HepG2 (cell line): ENCODE measurements at regions not wholly inside any gene's neighbourhood (a gene's known extent, or its start where the extent isn't known, plus 50 kb on each side); places are given as distances from the start of the nearest gene placed in this dataset.

Experiments
- ATAC-seq: fragments of 200-7000 bp; cut with Tn5 transposase; 3 replicates; pipeline ENCODE4 v1.9.1; 2020; ENCODE audit warnings: mild to moderate bottlenecking, moderate library complexity
- BruUV-seq: library from RNA; stranded (reverse); fragments of 400-500 nt; replicated peaks from 2 replicates; lab custom pipeline; 2021; lab: Mats Ljungman, UMichigan
- CTCF ChIA-PET: fragments of 300-600 bp; formaldehyde crosslinking; extraction: SDS; loops from one replicate; lab custom pipeline; 2021; ENCODE audit warnings: low total read pairs, inconsistent platforms, low intra/inter-chr PET ratio; lab: Yijun Ruan, JAX
- POLR2A ChIA-PET: fragments of 350-600 bp; sonication (Branson Sonifier 250); formaldehyde crosslinking; loops from one replicate; lab custom pipeline; 2020; ENCODE audit warnings: antibody characterized with exemption, inconsistent platforms; lab: Yijun Ruan, JAX
- DNase-seq: peaks from one replicate; pipeline ENCODE4 v3.0.0-alpha.2; 2015; ENCODE audit warnings: low spot score
- FAIRE-seq: peaks from 3 replicates; lab custom pipeline; 2011; peaks lifted over from hg19 to GRCh38; lab: Jason Lieb, UNC
- H2AFZ ChIP-seq: one replicate; pipeline ENCODE4 v1.6.1; 2011; ENCODE audit warnings: low read length, inconsistent platforms
- H3K27ac ChIP-seq: fragments of 300-600 bp; 3 replicates; pipeline ENCODE4 v1.8.0; 2011; ENCODE audit warnings: mixed run types, mild to moderate bottlenecking, mixed read lengths, low read length, inconsistent platforms; ENCODE audit not compliant: insufficient read depth; ENCODE audit errors: extremely low read length
- H3K27me3 ChIP-seq, 2 experiments: fragments of 200-600 bp in 1 of 2; 2 replicates in 1 of 2; 3 replicates in 1 of 2; pipeline versions ENCODE4 v1.6.0 to v1.8.0; 2011; ENCODE audit warnings: low read length in 2 of 2, mild to moderate bottlenecking in 2 of 2, moderate library complexity in 2 of 2, inconsistent platforms in 1 of 2; ENCODE audit not compliant: insufficient read depth in 2 of 2, control insufficient read depth in 1 of 2
- H3K36me3 ChIP-seq, 2 experiments: fragments of 200-600 bp in 1 of 2; replicated peaks in 1 of 2; 2 replicates in 1 of 2; 3 replicates in 1 of 2; pipeline versions ENCODE4 v1.5.1 to v1.8.0; 2011; ENCODE audit warnings: low read length in 2 of 2, inconsistent platforms in 1 of 2; ENCODE audit not compliant: insufficient read depth in 2 of 2, control insufficient read depth in 1 of 2
- H3K4me1 ChIP-seq: 2 replicates; pipeline ENCODE4 v1.5.1; 2012; ENCODE audit warnings: low read length, inconsistent platforms; ENCODE audit not compliant: insufficient read depth
- H3K4me2 ChIP-seq: 2 replicates; pipeline ENCODE4 v1.6.0; 2011; ENCODE audit warnings: low read depth, low read length, inconsistent platforms
- H3K4me3 ChIP-seq, 3 experiments: fragments of 200-600 bp in 1 of 3; sonication (generic), shearing (Covaris generic) in 1 of 3; replicated peaks in 1 of 3; 2 replicates each; pipeline ENCODE4 v1.5.1; 2011 to 2016; ENCODE audit warnings: low read length in 3 of 3, inconsistent platforms in 2 of 3, low read depth in 2 of 3, mild to moderate bottlenecking in 2 of 3, control low read depth in 1 of 3, mixed read lengths in 1 of 3; ENCODE audit not compliant: insufficient read depth in 1 of 3
- H3K79me2 ChIP-seq: one replicate; pipeline ENCODE4 v1.6.1; 2011; ENCODE audit warnings: low read length, inconsistent platforms; ENCODE audit not compliant: insufficient read depth
- H3K9ac ChIP-seq: 2 replicates; pipeline ENCODE4 v1.6.0; 2011; ENCODE audit warnings: mild to moderate bottlenecking, low read depth, low read length, inconsistent platforms; ENCODE audit not compliant: insufficient read depth
- H3K9me3 ChIP-seq: 2 replicates; pipeline ENCODE4 v1.5.1; 2012; ENCODE audit warnings: mild to moderate bottlenecking, low read length
- H4K20me1 ChIP-seq: 2 replicates; pipeline ENCODE4 v1.6.0; 2011; ENCODE audit warnings: inconsistent platforms, mild to moderate bottlenecking, low read length, moderate library complexity; ENCODE audit not compliant: insufficient read depth
- BORCS8-MEF2B ChIP-seq: sonication (generic); formaldehyde crosslinking; IDR thresholded peaks from 2 replicates; pipeline ENCODE4 v1.8.0; 2022; ENCODE audit warnings: mild to moderate bottlenecking, missing genetic modification reagents
- FOXA1 ChIP-seq, 2 experiments: fragments of 450-650 bp in 1 of 2; sonication (generic) in 1 of 2; formaldehyde crosslinking in 1 of 2; IDR thresholded peaks; 2 replicates each; pipeline versions ENCODE4 v1.4.0 to v1.6.1; 2016 to 2020; ENCODE audit warnings: missing genetic modification reagents in 1 of 2
- SALL1 ChIP-seq: sonication (generic); formaldehyde crosslinking; IDR thresholded peaks from 2 replicates; pipeline ENCODE4 v1.8.0; 2022; ENCODE audit warnings: mild to moderate bottlenecking, missing genetic modification reagents
- ZBED4 ChIP-seq: sonication (generic); formaldehyde crosslinking; IDR thresholded peaks from 2 replicates; pipeline ENCODE4 v1.4.0; 2020; ENCODE audit warnings: missing genetic modification reagents, borderline replicate concordance
- ZBTB46 ChIP-seq: sonication (generic); formaldehyde crosslinking; IDR thresholded peaks from 2 replicates; pipeline ENCODE4 v1.4.0; 2020; ENCODE audit warnings: mild to moderate bottlenecking, missing genetic modification reagents, borderline replicate concordance
- ZNF446 ChIP-seq: sonication (generic); formaldehyde crosslinking; IDR thresholded peaks from 2 replicates; pipeline ENCODE4 v1.5.0; 2020; ENCODE audit warnings: mild to moderate bottlenecking, missing genetic modification reagents
- WGBS: methylation state at CpG from one replicate; pipeline ENCODE4 v1.1.6; 2017; ENCODE audit warnings: low lambda C conversion rate; 5-methylcytosine and 5-hydroxymethylcytosine counted together
- in situ Hi-C: cut with HindIII; loops from 2 replicates; pipeline ENCODE4 v1.10.0; 2017; ENCODE audit warnings: low pct_unique_long_range_greater_than_20kb; ENCODE audit not compliant: extremely low pct_ligation_motif_present
- intact Hi-C: fragments of 100-400 bp; cut with micrococcal nuclease; formaldehyde crosslinking; loops from one replicate; pipeline ENCODE4 v1.10.0; 2022; ENCODE audit not compliant: unreplicated experiment
- TF ChIP-seq, protein P1 (sequence below): sonication (generic); formaldehyde crosslinking; IDR thresholded peaks from 2 replicates; pipeline ENCODE4 v1.4.0; 2020; ENCODE audit warnings: missing genetic modification reagents, borderline replicate concordance

DNA sequence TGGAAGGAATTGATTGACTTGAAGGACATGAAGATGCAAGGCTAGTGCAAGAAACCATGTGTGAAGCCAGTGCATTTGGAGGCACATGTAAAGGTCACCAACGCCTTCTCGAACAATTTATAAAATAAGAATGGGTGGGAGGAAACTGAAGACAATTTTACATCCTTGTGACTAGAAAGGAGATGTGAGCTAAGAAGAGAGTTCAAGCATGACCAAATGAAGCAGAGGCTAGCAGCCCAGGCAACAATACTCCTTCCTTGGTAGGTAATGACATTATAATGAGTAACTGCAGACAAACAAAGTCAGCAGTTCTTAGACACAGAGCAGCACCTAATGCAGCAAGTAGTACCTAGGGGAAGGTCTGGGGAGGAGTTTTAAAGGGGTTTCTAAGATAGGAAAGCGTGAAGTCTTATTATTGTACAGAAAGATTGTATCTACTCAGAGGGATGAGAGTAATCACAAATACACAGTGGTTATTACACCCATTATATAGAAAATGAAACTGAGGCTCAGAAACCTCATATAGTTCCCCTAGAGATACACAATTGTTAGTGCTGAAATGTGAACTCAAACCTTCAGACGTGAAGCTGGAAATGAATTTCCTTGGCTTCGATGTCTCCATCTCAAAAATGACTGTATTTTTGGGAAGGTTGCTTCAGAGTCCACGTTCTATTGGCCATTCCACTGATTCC lies 56.1 kb downstream of the ATXN3L start (continued):
- no peak for TF ChIP-seq ZBTB46 (CRISPR knock-in tag)
- TF ChIP-seq SALL1 (CRISPR knock-in tag): no peak
- TF ChIP-seq, protein P1, sequence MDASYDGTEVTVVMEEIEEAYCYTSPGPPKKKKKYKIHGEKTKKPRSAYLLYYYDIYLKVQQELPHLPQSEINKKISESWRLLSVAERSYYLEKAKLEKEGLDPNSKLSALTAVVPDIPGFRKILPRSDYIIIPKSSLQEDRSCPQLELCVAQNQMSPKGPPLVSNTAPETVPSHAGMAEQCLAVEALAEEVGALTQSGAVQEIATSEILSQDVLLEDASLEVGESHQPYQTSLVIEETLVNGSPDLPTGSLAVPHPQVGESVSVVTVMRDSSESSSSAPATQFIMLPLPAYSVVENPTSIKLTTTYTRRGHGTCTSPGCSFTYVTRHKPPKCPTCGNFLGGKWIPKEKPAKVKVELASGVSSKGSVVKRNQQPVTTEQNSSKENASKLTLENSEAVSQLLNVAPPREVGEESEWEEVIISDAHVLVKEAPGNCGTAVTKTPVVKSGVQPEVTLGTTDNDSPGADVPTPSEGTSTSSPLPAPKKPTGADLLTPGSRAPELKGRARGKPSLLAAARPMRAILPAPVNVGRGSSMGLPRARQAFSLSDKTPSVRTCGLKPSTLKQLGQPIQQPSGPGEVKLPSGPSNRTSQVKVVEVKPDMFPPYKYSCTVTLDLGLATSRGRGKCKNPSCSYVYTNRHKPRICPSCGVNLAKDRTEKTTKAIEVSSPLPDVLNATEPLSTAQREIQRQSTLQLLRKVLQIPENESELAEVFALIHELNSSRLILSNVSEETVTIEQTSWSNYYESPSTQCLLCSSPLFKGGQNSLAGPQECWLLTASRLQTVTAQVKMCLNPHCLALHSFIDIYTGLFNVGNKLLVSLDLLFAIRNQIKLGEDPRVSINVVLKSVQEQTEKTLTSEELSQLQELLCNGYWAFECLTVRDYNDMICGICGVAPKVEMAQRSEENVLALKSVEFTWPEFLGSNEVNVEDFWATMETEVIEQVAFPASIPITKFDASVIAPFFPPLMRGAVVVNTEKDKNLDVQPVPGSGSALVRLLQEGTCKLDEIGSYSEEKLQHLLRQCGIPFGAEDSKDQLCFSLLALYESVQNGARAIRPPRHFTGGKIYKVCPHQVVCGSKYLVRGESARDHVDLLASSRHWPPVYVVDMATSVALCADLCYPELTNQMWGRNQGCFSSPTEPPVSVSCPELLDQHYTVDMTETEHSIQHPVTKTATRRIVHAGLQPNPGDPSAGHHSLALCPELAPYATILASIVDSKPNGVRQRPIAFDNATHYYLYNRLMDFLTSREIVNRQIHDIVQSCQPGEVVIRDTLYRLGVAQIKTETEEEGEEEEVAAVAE (CRISPR knock-in tag): no peak

GRCh38 chrX:13261348-13261747 lies 58.5 kb downstream of the ATXN3L start:
- no peak for ATAC-seq
- FAIRE-seq: no peak
- no peak for DNase-seq
- 63% methylated on average over 3 of the region's 5 CpGs for WGBS
- Histone ChIP-seq H3K9ac (no peak overlapping the region), H4K20me1 (no peaks in the 10 kb centered on the region), H3K27me3 (no peaks in the 10 kb centered on the region), H3K79me2 (no peaks in the 10 kb centered on the region), H3K4me3 (no peak overlapping the region), H3K4me1 (no peaks in the 10 kb centered on the region), H3K4me2 (no peak overlapping the region), H3K9me3 (no peaks in the 10 kb centered on the region), H3K36me3 (no peaks in the 10 kb centered on the region), H3K27ac (no peak overlapping the region), H2AFZ (no peak overlapping the region)
- intact Hi-C loops (no loop called here), in situ Hi-C loops (no loop called here)
- CTCF ChIA-PET: no interaction called here
- POLR2A ChIA-PET: no interaction called here
- BruUV-seq: no TSS peak
- TF ChIP-seq ZNF446 (no peak), FOXA1 (IDR thresholded peaks at IDR 0.05) (no peak), FOXA1 (CRISPR knock-in tag; IDR thresholded peaks at IDR 0.05) (no peak), BORCS8-MEF2B (CRISPR knock-in tag) (no peak), ZBED4 (CRISPR knock-in tag) (no peak)
- TF ChIP-seq, all 625 proteins: peak for 0
